ENCODE measurements at regions not wholly inside any gene's neighbourhood (a gene's known extent, or its start where the extent isn't known, plus 50 kb on each side); places are given as distances from the start of the nearest gene placed in this dataset.
"Not testable (repeated sequence)": the region's sequence is repeated elsewhere in the genome, so short reads cannot be mapped to it uniquely, and the experiment has no call there.

- Histone ChIP-seq H3K27me3 (no peaks in the 10 kb centered on the region), H3K27ac (no peak overlapping the region), H3K36me3 (no peaks in the 10 kb centered on the region), H3K4me3 (no peak overlapping the region), H3K9me3 (no peaks in the 10 kb centered on the region), H3K4me1 (no peaks in the 10 kb centered on the region)
- TF ChIP-seq POLR2AphosphoS5 (IDR thresholded peaks at IDR 0.05) = no peak
- TF ChIP-seq, protein P1, sequence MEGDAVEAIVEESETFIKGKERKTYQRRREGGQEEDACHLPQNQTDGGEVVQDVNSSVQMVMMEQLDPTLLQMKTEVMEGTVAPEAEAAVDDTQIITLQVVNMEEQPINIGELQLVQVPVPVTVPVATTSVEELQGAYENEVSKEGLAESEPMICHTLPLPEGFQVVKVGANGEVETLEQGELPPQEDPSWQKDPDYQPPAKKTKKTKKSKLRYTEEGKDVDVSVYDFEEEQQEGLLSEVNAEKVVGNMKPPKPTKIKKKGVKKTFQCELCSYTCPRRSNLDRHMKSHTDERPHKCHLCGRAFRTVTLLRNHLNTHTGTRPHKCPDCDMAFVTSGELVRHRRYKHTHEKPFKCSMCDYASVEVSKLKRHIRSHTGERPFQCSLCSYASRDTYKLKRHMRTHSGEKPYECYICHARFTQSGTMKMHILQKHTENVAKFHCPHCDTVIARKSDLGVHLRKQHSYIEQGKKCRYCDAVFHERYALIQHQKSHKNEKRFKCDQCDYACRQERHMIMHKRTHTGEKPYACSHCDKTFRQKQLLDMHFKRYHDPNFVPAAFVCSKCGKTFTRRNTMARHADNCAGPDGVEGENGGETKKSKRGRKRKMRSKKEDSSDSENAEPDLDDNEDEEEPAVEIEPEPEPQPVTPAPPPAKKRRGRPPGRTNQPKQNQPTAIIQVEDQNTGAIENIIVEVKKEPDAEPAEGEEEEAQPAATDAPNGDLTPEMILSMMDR (IDR thresholded peaks at IDR 0.05) = no peak
- no peak for TF ChIP-seq POLR2A (IDR thresholded peaks at IDR 0.05)
- intact Hi-C loops (cut with DNase I; ENCODE audit: low total_unique reads) = no loop called here
- DNase-seq (ENCODE audit: low spot score in 2 of 2) = no peak
Measured at GRCh38 chr9:124137944-124138335, 119.8 kb upstream of the NEK6 start.

DNA sequence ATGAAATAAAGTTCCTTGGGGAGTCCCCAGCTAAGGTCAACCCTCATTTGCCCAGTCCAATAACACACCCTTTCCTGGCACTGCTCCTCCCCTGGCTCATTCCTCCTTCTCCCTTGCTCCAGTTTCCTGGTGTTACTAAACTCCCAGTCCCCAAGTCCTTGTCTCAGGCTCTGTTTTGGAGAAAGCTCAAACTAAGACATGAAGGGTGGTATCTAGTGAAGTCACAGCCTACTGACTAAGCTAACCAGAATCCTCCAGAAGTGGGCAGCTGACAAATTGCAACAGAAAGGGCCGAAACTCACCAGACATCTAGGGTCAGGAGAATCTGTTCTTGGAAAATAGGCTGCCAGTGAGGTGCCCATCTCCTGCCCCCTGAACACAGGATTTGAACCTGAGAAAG, 118.7 kb upstream of the NEK6 start:
- no peak for DNase-seq (ENCODE audit: low spot score in 2 of 2)
- TF ChIP-seq, protein P1 (IDR thresholded peaks at IDR 0.05) = no peak
- TF ChIP-seq POLR2A (IDR thresholded peaks at IDR 0.05) = no peak
- no peak for TF ChIP-seq POLR2AphosphoS5 (IDR thresholded peaks at IDR 0.05)
- Histone ChIP-seq H3K27me3 (no peaks in the 10 kb centered on the region), H3K27ac (no peak overlapping the region), H3K4me1 (no peaks in the 10 kb centered on the region), H3K9me3 (no peaks in the 10 kb centered on the region), H3K36me3 (no peaks in the 10 kb centered on the region), H3K4me3 (no peak overlapping the region)
- intact Hi-C loops (cut with DNase I; ENCODE audit: low total_unique reads) = no loop called here

- no peak for DNase-seq (ENCODE audit: low spot score in 2 of 2)
- no peak overlapping the region for H3K4me3 ChIP-seq
- H3K9me3 ChIP-seq = no peaks in the 10 kb centered on the region
- H3K27ac ChIP-seq = no peak overlapping the region
- H3K36me3 ChIP-seq = no peaks in the 10 kb centered on the region
- no peaks in the 10 kb centered on the region for H3K4me1 ChIP-seq
- TF ChIP-seq, protein P1 (IDR thresholded peaks at IDR 0.05) = no peak
- TF ChIP-seq POLR2A (IDR thresholded peaks at IDR 0.05) (no peak), POLR2AphosphoS5 (IDR thresholded peaks at IDR 0.05) (no peak)
- H3K27me3 ChIP-seq = no peaks in the 10 kb centered on the region
- intact Hi-C loops (cut with DNase I; ENCODE audit: low total_unique reads) = no loop called here
Measured at GRCh38 chr9:124140941-124141568, 116.7 kb upstream of the NEK6 start.

DNA sequence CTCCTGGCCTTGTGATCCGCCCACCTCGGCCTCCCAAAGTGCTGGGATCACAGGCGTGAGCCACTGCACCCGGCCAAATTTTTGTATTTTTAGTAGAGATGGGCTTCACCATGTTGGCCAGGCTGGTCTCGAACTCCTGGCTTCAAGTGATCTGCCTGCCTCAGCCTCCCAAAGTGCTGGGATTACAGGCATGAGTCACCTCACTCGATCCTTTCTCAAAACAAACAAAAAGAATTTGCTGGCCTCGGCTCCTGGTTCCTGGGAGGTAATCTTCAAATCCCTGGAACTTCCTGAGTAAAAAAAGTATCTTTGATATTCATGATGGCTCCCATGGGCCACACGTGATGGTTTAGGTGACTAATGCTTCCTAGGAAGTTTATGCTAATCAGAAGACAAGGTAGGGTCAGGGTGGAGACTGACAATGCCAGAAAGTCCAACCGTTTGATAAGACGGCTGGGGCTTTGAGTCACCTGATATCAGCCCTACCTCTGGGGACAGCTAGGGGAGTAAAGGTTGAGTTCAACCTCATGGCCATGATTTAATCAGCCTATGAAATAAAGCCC, 113.1 kb upstream of the NEK6 start:
- H3K36me3 ChIP-seq; intact Hi-C loops (cut with DNase I; ENCODE audit: low total_unique reads); H3K27ac ChIP-seq; H3K4me3 ChIP-seq; DNase-seq (ENCODE audit: low spot score in 2 of 2); H3K27me3 ChIP-seq; H3K4me1 ChIP-seq; H3K9me3 ChIP-seq: not testable (repeated sequence)

DNA sequence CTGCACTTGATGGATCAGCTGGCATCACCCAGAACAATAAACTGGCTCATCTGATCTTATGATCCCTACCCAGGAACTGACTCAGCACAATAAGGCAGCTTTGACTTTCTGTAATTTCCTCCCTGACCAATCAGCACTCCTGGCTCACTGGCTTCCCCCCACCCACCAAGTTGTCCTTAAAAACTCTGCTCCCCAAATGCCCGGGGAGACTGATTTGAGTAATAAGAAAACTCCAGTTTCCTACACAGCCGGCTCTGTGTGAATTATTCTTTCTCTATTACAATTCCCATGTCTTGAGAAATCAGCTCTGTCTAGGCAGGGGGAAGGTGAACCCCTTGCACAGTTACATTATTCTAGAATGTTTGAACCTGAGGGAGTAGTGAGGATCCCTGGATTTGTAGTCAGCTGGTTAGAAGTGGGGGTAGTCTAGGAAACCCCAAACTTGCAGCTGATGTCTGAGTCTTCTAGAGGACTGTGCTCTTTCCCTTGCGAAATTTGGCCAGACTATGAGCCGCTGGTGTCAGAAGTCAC, 111.7 kb upstream of the NEK6 start:
- no peak overlapping the region for H3K4me3 ChIP-seq
- no peaks in the 10 kb centered on the region for H3K4me1 ChIP-seq
- no peaks in the 10 kb centered on the region for H3K36me3 ChIP-seq
- no peak for DNase-seq (ENCODE audit: low spot score in 2 of 2)
- no peaks in the 10 kb centered on the region for H3K9me3 ChIP-seq
- no peak overlapping the region for H3K27ac ChIP-seq
- TF ChIP-seq, protein P1 (IDR thresholded peaks at IDR 0.05) = no peak
- TF ChIP-seq POLR2AphosphoS5 (IDR thresholded peaks at IDR 0.05) (no peak), POLR2A (IDR thresholded peaks at IDR 0.05) (no peak)
- intact Hi-C loops (cut with DNase I; ENCODE audit: low total_unique reads) = no loop called here
- H3K27me3 ChIP-seq = no peaks in the 10 kb centered on the region

Measured in breast epithelium (tissue), 4 donors.